ENCODE measurements at regions not wholly inside any gene's neighbourhood (a gene's known extent, or its start where the extent isn't known, plus 50 kb on each side); places are given as distances from the start of the nearest gene placed in this dataset.

DNA sequence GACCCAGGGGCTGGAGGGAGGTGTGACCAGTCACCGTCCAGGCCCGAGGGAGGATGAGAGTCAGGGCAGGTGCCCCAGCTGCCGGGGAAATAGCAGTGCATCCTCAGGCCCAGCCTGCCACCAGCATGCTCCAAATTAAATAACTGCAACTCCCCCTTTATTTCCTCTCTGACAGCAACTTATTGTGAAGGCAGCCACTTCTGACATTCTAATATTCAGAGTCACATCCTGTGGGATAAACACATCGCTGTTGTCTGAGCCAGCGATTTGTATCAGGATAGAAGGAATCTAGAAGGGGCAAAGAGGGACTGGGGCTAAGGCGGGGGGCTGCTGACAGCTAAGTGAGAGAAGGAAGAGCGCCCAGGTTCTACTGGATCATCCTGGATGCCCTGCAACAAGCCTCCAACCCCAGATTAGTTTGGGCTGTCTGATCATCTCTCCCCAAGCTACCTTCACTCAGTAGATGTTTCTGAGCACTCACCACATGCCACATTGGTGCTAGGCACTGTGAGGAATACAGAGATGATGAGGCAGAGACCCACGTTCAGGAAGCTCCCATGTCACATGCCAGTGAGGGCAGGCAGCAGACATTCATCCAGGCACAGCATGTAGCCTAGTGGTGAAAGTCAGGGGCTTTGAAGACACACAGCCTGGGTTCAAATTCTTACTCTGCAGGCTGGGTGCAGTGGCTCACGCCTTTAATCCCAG lies 214.1 kb downstream of the BUD13 start:
- TF ChIP-seq, protein P1, sequence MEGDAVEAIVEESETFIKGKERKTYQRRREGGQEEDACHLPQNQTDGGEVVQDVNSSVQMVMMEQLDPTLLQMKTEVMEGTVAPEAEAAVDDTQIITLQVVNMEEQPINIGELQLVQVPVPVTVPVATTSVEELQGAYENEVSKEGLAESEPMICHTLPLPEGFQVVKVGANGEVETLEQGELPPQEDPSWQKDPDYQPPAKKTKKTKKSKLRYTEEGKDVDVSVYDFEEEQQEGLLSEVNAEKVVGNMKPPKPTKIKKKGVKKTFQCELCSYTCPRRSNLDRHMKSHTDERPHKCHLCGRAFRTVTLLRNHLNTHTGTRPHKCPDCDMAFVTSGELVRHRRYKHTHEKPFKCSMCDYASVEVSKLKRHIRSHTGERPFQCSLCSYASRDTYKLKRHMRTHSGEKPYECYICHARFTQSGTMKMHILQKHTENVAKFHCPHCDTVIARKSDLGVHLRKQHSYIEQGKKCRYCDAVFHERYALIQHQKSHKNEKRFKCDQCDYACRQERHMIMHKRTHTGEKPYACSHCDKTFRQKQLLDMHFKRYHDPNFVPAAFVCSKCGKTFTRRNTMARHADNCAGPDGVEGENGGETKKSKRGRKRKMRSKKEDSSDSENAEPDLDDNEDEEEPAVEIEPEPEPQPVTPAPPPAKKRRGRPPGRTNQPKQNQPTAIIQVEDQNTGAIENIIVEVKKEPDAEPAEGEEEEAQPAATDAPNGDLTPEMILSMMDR (IDR thresholded peaks at IDR 0.05; ENCODE audit: low read depth, low read length): no peak
- TF ChIP-seq EZH2phosphoT487 (IDR thresholded peaks at IDR 0.05; ENCODE audit: low read depth): no peak

All from OCI-LY3 (cell line).